Ureter (tissue), 1 donor: ENCODE measurements at regions not wholly inside any gene's neighbourhood (a gene's known extent, or its start where the extent isn't known, plus 50 kb on each side); places are given as distances from the start of the nearest gene placed in this dataset.
"Not testable (repeated sequence)": the region's sequence is repeated elsewhere in the genome, so short reads cannot be mapped to it uniquely, and the experiment has no call there.

Source experiments
- DNase-seq: peaks from one replicate; pipeline ENCODE4 v3.0.0-alpha.2; 2020; ENCODE audit warnings: low spot score
- donor health status: DM: yes; HTN: yes; CAD: no.

- DNase-seq, result no peak
Observed at GRCh38 chr15:89028036-89028435, 60.2 kb upstream of the ABHD2 start.

- no peak for DNase-seq
Observed at GRCh38 chr15:89030311-89030710, 57.9 kb upstream of the ABHD2 start.

DNA sequence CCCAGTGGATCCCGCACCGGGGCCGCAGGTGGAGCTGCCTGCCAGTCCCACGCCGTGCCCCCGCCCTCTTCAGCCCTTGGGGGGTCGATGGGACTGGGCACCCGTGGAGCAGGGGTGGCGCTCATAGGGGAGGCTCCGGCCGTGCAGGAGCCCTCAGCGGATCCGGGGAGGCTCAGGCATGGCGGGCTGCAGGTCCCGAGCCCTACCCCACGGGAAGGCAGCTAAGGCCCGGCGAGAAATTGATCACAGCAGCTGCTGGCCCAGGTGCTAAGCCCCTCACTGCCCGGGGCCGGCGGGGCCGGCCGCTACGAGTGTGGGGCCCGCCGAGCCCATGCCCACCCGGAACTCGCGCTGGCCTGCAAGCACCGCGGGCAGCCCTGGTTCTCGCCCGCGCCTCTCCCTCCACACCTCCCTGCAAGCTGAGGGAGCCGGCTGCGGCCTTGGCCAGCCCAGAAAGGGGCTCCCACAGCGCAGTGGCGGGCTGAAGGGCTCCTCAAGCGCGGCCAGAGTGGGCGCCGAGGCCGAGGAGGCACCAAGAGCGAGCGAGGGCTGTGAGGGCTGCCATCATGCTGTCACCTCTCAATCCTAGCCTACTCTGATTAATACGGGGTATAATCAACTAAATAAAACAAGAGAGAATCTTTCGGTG lies 56.5 kb upstream of the ABHD2 start:
- not testable (repeated sequence) for DNase-seq

DNA sequence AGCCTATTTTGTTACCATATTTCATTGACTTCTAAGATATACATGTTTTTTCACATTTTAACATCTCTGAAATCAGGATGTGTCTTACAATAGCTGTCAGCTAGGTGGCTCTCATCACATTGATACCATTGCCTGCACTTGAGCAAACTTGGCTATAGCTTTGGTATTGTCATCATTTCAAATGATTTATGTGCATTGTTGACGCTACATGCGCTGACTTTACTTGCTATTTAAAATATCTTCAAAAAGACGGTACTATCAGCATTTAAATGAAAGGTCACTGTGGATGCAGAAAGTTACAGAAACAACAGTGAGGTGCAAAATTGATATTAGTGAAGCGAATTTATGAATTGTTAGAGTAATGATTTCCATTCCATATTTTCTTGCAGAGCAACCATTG lies 54.0 kb upstream of the ABHD2 start:
- no peak for DNase-seq

GRCh38 chr15:89035150-89035549 lies 53.1 kb upstream of the ABHD2 start:
- no peak for DNase-seq

- no peak for DNase-seq
Observed at GRCh38 chr15:89035658-89036057, 52.6 kb upstream of the ABHD2 start.

DNA sequence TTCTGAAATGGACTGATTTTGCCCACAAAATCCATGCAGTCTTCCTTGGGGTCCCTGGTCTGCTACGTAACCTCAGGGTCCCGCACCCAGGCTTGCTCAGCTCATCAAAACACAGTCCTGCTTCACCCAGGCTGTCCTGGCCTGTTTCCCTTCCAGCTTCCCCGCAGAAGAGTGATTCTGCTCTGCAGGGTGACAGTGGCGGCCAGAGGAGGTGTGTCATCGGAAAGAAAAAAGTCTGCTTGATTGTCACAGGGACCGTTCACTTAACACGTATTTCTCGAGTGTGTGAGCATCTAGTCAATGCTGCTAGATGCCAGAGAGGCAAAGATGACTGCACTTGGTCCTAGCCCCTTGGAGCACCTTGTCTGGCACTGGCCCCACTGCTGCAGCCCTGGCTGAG lies 50.1 kb upstream of the ABHD2 start:
- DNase-seq, result no peak
